ENCODE measurements at regions not wholly inside any gene's neighbourhood (a gene's known extent, or its start where the extent isn't known, plus 50 kb on each side); places are given as distances from the start of the nearest gene placed in this dataset.

DNA sequence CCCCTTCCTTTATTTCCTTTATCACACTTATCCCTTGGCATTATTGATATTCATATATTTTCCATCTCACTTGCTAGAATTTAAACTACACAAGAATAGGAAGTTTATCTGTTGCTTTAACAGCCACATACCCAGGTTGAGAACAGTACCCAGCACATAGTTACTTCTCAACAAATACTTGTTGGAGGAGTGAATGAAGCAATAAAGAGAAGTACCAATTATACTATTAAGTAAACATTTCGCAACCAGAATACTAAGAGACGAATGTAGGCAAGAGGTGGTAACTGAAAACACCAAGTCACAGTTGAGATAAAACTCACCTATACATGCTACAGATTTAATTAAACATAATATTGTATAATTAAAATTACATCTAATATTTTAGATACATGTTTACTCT lies 110.9 kb downstream of the FSCB start:
- no TSS peak for BruUV-seq (replicated peaks)
- ATAC-seq (no peak), DNase-seq (ENCODE audit: low read depth, low spot score) (no peak)
- H3K4me1 ChIP-seq (ENCODE audit: control insufficient read depth, insufficient read depth, low read length) = no peaks in the 10 kb centered on the region
- CTCF ChIA-PET = no interaction called here
- H3K9me3 ChIP-seq (ENCODE audit: control insufficient read depth, insufficient read depth, low read depth, low read length) = no peaks in the 10 kb centered on the region
- no peaks in the 10 kb centered on the region for H3K27me3 ChIP-seq (ENCODE audit: control insufficient read depth, insufficient read depth, low read length)
- H3K4me3 ChIP-seq (ENCODE audit: low read depth in 2 of 2, low read length in 2 of 2) = no peak overlapping the region
- intact Hi-C loops (cut with micrococcal nuclease; ENCODE audit: unreplicated experiment) (no loop called here), in situ Hi-C loops (cut with HindIII; ENCODE audit: low pct_unique_long_range_greater_than_20kb, low sequenced_read_pairs) (no loop called here)
- no peaks in the 10 kb centered on the region for H3K36me3 ChIP-seq (ENCODE audit: control insufficient read depth, insufficient read depth, low read length)
- H3K27ac ChIP-seq (ENCODE audit: low read length) = no peak overlapping the region
- POLR2A ChIA-PET = no interaction called here
- TF ChIP-seq, protein P1, sequence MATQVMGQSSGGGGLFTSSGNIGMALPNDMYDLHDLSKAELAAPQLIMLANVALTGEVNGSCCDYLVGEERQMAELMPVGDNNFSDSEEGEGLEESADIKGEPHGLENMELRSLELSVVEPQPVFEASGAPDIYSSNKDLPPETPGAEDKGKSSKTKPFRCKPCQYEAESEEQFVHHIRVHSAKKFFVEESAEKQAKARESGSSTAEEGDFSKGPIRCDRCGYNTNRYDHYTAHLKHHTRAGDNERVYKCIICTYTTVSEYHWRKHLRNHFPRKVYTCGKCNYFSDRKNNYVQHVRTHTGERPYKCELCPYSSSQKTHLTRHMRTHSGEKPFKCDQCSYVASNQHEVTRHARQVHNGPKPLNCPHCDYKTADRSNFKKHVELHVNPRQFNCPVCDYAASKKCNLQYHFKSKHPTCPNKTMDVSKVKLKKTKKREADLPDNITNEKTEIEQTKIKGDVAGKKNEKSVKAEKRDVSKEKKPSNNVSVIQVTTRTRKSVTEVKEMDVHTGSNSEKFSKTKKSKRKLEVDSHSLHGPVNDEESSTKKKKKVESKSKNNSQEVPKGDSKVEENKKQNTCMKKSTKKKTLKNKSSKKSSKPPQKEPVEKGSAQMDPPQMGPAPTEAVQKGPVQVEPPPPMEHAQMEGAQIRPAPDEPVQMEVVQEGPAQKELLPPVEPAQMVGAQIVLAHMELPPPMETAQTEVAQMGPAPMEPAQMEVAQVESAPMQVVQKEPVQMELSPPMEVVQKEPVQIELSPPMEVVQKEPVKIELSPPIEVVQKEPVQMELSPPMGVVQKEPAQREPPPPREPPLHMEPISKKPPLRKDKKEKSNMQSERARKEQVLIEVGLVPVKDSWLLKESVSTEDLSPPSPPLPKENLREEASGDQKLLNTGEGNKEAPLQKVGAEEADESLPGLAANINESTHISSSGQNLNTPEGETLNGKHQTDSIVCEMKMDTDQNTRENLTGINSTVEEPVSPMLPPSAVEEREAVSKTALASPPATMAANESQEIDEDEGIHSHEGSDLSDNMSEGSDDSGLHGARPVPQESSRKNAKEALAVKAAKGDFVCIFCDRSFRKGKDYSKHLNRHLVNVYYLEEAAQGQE (IDR thresholded peaks at IDR 0.05; ENCODE audit: insufficient read depth in 1 of 2, low read depth in 2 of 2, low read length in 1 of 2) = no peak
- TF ChIP-seq SIN3A (IDR thresholded peaks at IDR 0.05; ENCODE audit: borderline replicate concordance, insufficient read depth, low read depth, low read length) (no peak), POLR2AphosphoS5 (IDR thresholded peaks at IDR 0.05; ENCODE audit: low read depth, low read length) (no peak), TCF7L2 (IDR thresholded peaks at IDR 0.05; ENCODE audit: low read depth, low read length) (no peak)
- TF ChIP-seq, protein P2, sequence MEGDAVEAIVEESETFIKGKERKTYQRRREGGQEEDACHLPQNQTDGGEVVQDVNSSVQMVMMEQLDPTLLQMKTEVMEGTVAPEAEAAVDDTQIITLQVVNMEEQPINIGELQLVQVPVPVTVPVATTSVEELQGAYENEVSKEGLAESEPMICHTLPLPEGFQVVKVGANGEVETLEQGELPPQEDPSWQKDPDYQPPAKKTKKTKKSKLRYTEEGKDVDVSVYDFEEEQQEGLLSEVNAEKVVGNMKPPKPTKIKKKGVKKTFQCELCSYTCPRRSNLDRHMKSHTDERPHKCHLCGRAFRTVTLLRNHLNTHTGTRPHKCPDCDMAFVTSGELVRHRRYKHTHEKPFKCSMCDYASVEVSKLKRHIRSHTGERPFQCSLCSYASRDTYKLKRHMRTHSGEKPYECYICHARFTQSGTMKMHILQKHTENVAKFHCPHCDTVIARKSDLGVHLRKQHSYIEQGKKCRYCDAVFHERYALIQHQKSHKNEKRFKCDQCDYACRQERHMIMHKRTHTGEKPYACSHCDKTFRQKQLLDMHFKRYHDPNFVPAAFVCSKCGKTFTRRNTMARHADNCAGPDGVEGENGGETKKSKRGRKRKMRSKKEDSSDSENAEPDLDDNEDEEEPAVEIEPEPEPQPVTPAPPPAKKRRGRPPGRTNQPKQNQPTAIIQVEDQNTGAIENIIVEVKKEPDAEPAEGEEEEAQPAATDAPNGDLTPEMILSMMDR (IDR thresholded peaks at IDR 0.05) = no peak

DNA sequence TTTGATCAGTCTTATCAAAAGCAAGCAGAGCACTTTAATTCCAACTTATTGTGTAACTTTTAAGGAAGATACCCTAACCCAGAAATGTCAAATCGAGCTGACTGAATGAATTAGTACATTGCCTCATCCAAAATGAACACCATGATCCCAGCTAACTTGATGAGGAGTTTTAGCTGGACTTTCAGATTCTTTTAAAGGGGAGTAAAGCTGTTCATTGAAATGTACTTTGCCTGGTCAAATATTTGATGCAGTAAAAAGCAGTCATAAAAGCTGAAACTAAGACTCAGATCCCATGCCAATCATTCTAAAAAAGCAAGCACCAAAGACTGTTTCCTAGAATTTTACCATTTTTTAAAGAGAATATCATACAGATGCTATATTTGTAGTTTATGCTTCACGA lies 114.1 kb downstream of the FSCB start:
- intact Hi-C loops (cut with micrococcal nuclease; ENCODE audit: unreplicated experiment) (no loop called here), in situ Hi-C loops (cut with HindIII; ENCODE audit: low pct_unique_long_range_greater_than_20kb, low sequenced_read_pairs) (no loop called here)
- no peaks in the 10 kb centered on the region for H3K4me1 ChIP-seq (ENCODE audit: control insufficient read depth, insufficient read depth, low read length)
- no peaks in the 10 kb centered on the region for H3K27me3 ChIP-seq (ENCODE audit: control insufficient read depth, insufficient read depth, low read length)
- no peaks in the 10 kb centered on the region for H3K36me3 ChIP-seq (ENCODE audit: control insufficient read depth, insufficient read depth, low read length)
- H3K27ac ChIP-seq (ENCODE audit: low read length) = no peak overlapping the region
- no peak overlapping the region for H3K4me3 ChIP-seq (ENCODE audit: low read depth in 2 of 2, low read length in 2 of 2)
- no peak for TF ChIP-seq SIN3A (IDR thresholded peaks at IDR 0.05; ENCODE audit: borderline replicate concordance, insufficient read depth, low read depth, low read length)
- no peak for TF ChIP-seq TCF7L2 (IDR thresholded peaks at IDR 0.05; ENCODE audit: low read depth, low read length)
- TF ChIP-seq, protein P1 (IDR thresholded peaks at IDR 0.05; ENCODE audit: insufficient read depth in 1 of 2, low read depth in 2 of 2, low read length in 1 of 2) = no peak
- CTCF ChIA-PET = no interaction called here
- DNase-seq (ENCODE audit: low read depth, low spot score) (no peak), ATAC-seq (no peak)
- H3K9me3 ChIP-seq (ENCODE audit: control insufficient read depth, insufficient read depth, low read depth, low read length) = no peaks in the 10 kb centered on the region
- no TSS peak for BruUV-seq (replicated peaks)
- POLR2A ChIA-PET = no interaction called here

Measured in Panc1 (cell line).